NT2/D1 (cell line): ENCODE measurements at regions not wholly inside any gene's neighbourhood (a gene's known extent, or its start where the extent isn't known, plus 50 kb on each side); places are given as distances from the start of the nearest gene placed in this dataset.

Experiments used
- SUZ12 ChIP-seq: IDR thresholded peaks from 2 replicates; pipeline ENCODE4 v1.6.1; 2011; ENCODE audit not compliant: insufficient read length, insufficient read depth; ENCODE audit errors: extremely low read depth
- YY1 ChIP-seq: IDR thresholded peaks from 2 replicates; pipeline ENCODE4 v1.6.1; 2011; ENCODE audit not compliant: insufficient read length, insufficient read depth
- ZNF274 ChIP-seq: IDR thresholded peaks from 2 replicates; pipeline ENCODE4 v1.6.1; 2011; ENCODE audit warnings: mild to moderate bottlenecking, low read depth, low read length

- no peak for TF ChIP-seq YY1
- TF ChIP-seq SUZ12, result no peak
- no peak for TF ChIP-seq ZNF274
Measured at GRCh38 chr1:177779166-177779965, 190.5 kb downstream of the SEC16B start.
